IMR-90 (cell line): ENCODE measurements at regions not wholly inside any gene's neighbourhood (a gene's known extent, or its start where the extent isn't known, plus 50 kb on each side); places are given as distances from the start of the nearest gene placed in this dataset.

Experiments
- BHLHE40 ChIP-seq: fragments of 150-350 bp; IDR thresholded peaks from 2 replicates; pipeline ENCODE4 v1.6.1; 2016; ENCODE audit warnings: mild to moderate bottlenecking, low read depth, low read length
- CEBPB ChIP-seq: IDR thresholded peaks from 2 replicates; pipeline ENCODE4 v1.6.1; 2012; ENCODE audit warnings: low read depth, low read length, improper control_type of control experiment
- CHD1 ChIP-seq: IDR thresholded peaks from 2 replicates; pipeline ENCODE4 v1.6.1; 2012; ENCODE audit warnings: low read depth, low read length, improper control_type of control experiment
- CTCF ChIP-seq: conservative IDR thresholded peaks from 2 replicates; pipeline ENCODE4 v1.5.1; 2012; ENCODE audit warnings: mild to moderate bottlenecking, low read depth, low read length, improper control_type of control experiment
- FOS ChIP-seq: fragments of 150-350 bp; IDR thresholded peaks from 2 replicates; pipeline ENCODE4 v1.6.1; 2016; ENCODE audit warnings: low read depth, low read length
- MAZ ChIP-seq: IDR thresholded peaks from 2 replicates; pipeline ENCODE4 v1.6.1; 2012; ENCODE audit warnings: low read depth, mild to moderate bottlenecking, low read length, improper control_type of control experiment, moderate library complexity, borderline replicate concordance
- POLR2A ChIP-seq: IDR thresholded peaks from 2 replicates; pipeline ENCODE4 v1.6.1; 2012; ENCODE audit warnings: mild to moderate bottlenecking, low read depth, low read length
- RAD21 ChIP-seq: IDR thresholded peaks from 2 replicates; pipeline ENCODE4 v1.6.1; 2012; ENCODE audit warnings: low read length, improper control_type of control experiment
- RCOR1 ChIP-seq: IDR thresholded peaks from 2 replicates; pipeline ENCODE4 v1.6.1; 2012; ENCODE audit warnings: mild to moderate bottlenecking, low read length, improper control_type of control experiment; ENCODE audit not compliant: insufficient replicate concordance
- SMC3 ChIP-seq: fragments of 150-350 bp; IDR thresholded peaks from 2 replicates; pipeline ENCODE4 v1.6.1; 2016; ENCODE audit warnings: low read depth, mild to moderate bottlenecking, antibody characterized with exemption, low read length, moderate library complexity
- USF2 ChIP-seq: fragments of 150-350 bp; IDR thresholded peaks from 2 replicates; pipeline ENCODE4 v1.6.1; 2017; ENCODE audit warnings: mild to moderate bottlenecking, antibody characterized with exemption, low read length, low read depth

- TF ChIP-seq SMC3 = no peak
- TF ChIP-seq CTCF = no peak
- TF ChIP-seq USF2 = no peak
- no peak for TF ChIP-seq POLR2A
- TF ChIP-seq RAD21 = no peak
- TF ChIP-seq FOS = no peak
- no peak for TF ChIP-seq BHLHE40
- no peak for TF ChIP-seq CEBPB
- no peak for TF ChIP-seq CHD1
- TF ChIP-seq MAZ = no peak
- no peak for TF ChIP-seq RCOR1
These were observed 117.5 kb downstream of the SNX19 start for GRCh38 chr11:130798801-130799200.
